Epidermal melanocyte (primary cell): ENCODE measurements at regions not wholly inside any gene's neighbourhood (a gene's known extent, or its start where the extent isn't known, plus 50 kb on each side); places are given as distances from the start of the nearest gene placed in this dataset.

Source experiments
- DNase-seq: peaks from one replicate; pipeline ENCODE4 v3.0.0; 2011; ENCODE audit warnings: low spot score; ENCODE audit not compliant: insufficient read length

DNA sequence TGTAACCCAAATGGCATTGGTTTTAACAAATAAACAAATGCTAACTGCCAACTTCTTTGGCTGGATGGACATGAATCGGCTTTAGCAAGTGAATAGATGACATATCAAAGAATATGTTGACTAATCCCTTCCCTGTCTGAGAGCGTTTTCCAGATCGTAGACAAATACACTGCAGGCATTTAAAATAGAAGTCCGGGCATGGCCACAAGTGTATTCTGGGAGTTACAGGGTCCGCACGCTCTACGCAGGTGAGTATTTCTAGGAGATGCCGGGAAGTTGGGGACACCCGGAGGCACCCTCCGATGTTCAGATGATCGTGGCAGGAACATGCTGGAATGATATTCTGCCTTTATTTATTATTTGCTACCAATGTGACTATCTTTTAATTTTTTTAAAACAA is 53.2 kb upstream of the ZNF536 start:
- no peak for DNase-seq

DNA sequence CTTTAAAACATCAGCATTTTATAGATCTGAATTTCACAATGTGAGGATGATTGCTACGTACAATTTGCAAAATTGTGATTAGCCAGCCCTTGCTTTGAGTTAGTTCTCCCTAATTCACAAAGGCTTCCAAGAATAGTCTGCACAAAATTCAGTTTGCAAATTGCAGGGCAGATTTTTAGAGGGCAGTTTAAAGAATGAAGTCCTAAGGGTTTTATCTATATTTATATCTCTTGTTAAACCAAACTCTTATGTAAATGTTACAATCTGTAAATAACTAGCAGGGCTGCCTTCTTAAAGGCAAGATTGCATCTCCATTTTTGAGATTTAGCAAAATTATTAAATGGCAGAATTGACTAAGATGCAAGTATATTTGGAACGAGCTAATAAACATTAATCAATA is 52.8 kb upstream of the ZNF536 start:
- no peak for DNase-seq

DNA sequence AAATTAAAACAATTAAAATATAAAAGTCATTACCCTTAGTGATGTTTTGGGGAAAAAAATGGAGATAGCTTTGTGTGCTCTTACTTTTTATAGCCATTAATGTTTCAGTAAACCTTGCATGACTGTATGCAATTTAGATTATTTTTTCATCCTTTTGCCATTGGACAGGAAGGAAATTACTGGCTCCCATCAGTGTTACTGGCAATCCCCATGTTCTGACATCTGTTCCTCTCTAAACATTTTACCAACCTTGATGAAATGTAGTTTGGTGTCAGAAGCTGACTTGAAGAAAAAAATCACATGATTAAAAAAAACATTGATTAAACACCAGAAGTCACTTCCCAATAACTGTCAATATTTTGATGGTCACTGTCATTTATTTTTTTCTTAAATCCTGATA is 52.3 kb upstream of the ZNF536 start:
- no peak for DNase-seq

DNA sequence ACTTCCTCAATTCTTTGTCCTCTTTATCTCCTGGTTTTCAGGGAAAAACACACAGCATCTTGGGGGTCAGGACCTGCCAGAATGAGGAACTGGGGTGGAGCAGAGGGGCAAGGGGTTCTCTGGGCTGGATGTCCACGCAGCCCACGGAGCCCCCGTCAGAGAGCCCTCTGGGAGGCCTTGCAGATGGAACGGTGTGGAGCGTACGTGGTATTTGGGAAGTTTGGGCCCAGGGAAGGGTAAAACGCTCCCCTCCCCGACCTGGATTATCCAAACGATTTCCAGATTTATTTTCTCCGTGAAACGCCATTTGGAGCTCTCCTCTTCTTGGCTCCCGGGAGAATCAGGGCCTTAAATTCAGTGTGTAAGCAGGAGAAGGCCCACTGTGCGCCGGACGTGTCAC is 51.7 kb upstream of the ZNF536 start:
- DNase-seq = no peak

DNA sequence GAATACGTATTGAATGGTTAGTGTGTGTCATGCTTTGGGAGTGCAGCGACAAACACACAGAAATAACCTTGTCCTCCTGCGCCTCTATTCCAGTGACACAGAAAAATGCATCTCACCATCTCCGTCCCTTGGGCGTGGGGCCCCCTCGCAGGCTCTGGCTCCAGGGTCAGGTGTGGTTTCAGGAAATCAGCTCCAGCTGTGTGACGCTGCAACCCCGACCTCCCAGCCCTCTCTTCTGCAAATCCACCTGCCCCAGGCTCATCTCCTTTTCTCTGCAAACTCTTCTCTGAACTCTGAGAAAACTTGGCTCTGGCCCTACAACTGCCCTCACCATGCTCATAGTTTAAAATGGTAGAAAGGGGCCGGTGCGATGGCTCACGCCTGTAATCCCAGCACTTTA is 51.3 kb upstream of the ZNF536 start:
- no peak for DNase-seq
